ENCODE measurements at regions not wholly inside any gene's neighbourhood (a gene's known extent, or its start where the extent isn't known, plus 50 kb on each side); places are given as distances from the start of the nearest gene placed in this dataset.
"Not testable (repeated sequence)": the region's sequence is repeated elsewhere in the genome, so short reads cannot be mapped to it uniquely, and the experiment has no call there.

GRCh38 chr1:187566354-187566753 is 737.6 kb downstream of the PLA2G4A start:
- DNase-seq = no peak

- no peak for DNase-seq
Observed at GRCh38 chr1:187568067-187568466, 739.3 kb downstream of the PLA2G4A start.

- no peak for DNase-seq
Observed at GRCh38 chr1:187570166-187570565, 741.4 kb downstream of the PLA2G4A start.

GRCh38 chr1:187577610-187578009 is 748.9 kb downstream of the PLA2G4A start:
- DNase-seq = no peak

- no peak for DNase-seq
Observed at GRCh38 chr1:187588917-187589316, 760.2 kb downstream of the PLA2G4A start.

- DNase-seq = no peak
Observed at GRCh38 chr1:187605736-187606135, 777.0 kb downstream of the PLA2G4A start.

- DNase-seq = not testable (repeated sequence)
Observed at GRCh38 chr1:187615853-187616735, 787.3 kb downstream of the PLA2G4A start.

GRCh38 chr1:187616830-187617229 is 788.1 kb downstream of the PLA2G4A start:
- DNase-seq = not testable (repeated sequence)

GRCh38 chr1:187617776-187618175 is 789.0 kb downstream of the PLA2G4A start:
- no peak for DNase-seq

GRCh38 chr1:187619175-187619574 is 790.4 kb downstream of the PLA2G4A start:
- no peak for DNase-seq

GRCh38 chr1:187621951-187622350 is 793.2 kb downstream of the PLA2G4A start:
- DNase-seq = no peak

- DNase-seq = no peak
Observed at GRCh38 chr1:187622545-187622944, 793.8 kb downstream of the PLA2G4A start.

- DNase-seq = no peak
Observed at GRCh38 chr1:187624812-187625545, 796.2 kb downstream of the PLA2G4A start.

- no peak for DNase-seq
Observed at GRCh38 chr1:187626056-187626455, 797.3 kb downstream of the PLA2G4A start.

- no peak for DNase-seq
Observed at GRCh38 chr1:187627516-187627915, 798.8 kb downstream of the PLA2G4A start.

GRCh38 chr1:187629075-187629474 is 800.3 kb downstream of the PLA2G4A start:
- DNase-seq = no peak

GRCh38 chr1:187630653-187631380 is 802.1 kb downstream of the PLA2G4A start:
- DNase-seq = no peak

- no peak for DNase-seq
Observed at GRCh38 chr1:187631381-187631675, 802.6 kb downstream of the PLA2G4A start.

GRCh38 chr1:187631984-187632383 is 803.2 kb downstream of the PLA2G4A start:
- no peak for DNase-seq

GRCh38 chr1:187634940-187635339 is 806.2 kb downstream of the PLA2G4A start:
- DNase-seq = no peak

GRCh38 chr1:187638733-187639434 is 810.1 kb downstream of the PLA2G4A start:
- DNase-seq = no peak

- no peak for DNase-seq
Observed at GRCh38 chr1:187641015-187641414, 812.3 kb downstream of the PLA2G4A start.

- DNase-seq = no peak
Observed at GRCh38 chr1:187641463-187641862, 812.7 kb downstream of the PLA2G4A start.
